Stimulated activated naive CD8-positive, alpha-beta T cell treated with anti-CD3 and anti-CD28 coated beads, Interleukin-15, amount 100 ng/mL, for 72 hours (primary cell): ENCODE measurements at regions not wholly inside any gene's neighbourhood (a gene's known extent, or its start where the extent isn't known, plus 50 kb on each side); places are given as distances from the start of the nearest gene placed in this dataset.

Experiments used
- ATAC-seq: fragments of 150-1000 bp; cut with Tn5 transposase; 2 replicates; pipeline ENCODE4 v1.10.0; 2021; ENCODE audit warnings: mild to moderate bottlenecking, moderate library complexity
- DNase-seq, 2 donors: peaks; one replicate each; pipeline ENCODE4 v3.0.0; 2021 to 2022
- H3K27ac Mint-ChIP-seq, 2 donors: one replicate each; pipeline ENCODE4 v1.8.0; 2022; ENCODE audit warnings: mild to moderate bottlenecking in 2 of 2, mixed read lengths in 2 of 2, moderate library complexity in 2 of 2
- H3K27me3 Mint-ChIP-seq: one replicate; pipeline ENCODE4 v1.8.0; 2022; ENCODE audit warnings: mixed read lengths
- H3K4me1 Mint-ChIP-seq: one replicate; pipeline ENCODE4 v1.8.0; 2022; ENCODE audit warnings: mild to moderate bottlenecking, mixed read lengths
- H3K4me3 Mint-ChIP-seq, 2 donors: one replicate each; pipeline ENCODE4 v1.8.0; 2022; ENCODE audit warnings: mild to moderate bottlenecking in 2 of 2, mixed read lengths in 2 of 2, moderate library complexity in 1 of 2
- H3K9me3 Mint-ChIP-seq, 2 donors: one replicate each; pipeline ENCODE4 v1.8.0; 2022; ENCODE audit warnings: mixed read lengths in 2 of 2

DNA sequence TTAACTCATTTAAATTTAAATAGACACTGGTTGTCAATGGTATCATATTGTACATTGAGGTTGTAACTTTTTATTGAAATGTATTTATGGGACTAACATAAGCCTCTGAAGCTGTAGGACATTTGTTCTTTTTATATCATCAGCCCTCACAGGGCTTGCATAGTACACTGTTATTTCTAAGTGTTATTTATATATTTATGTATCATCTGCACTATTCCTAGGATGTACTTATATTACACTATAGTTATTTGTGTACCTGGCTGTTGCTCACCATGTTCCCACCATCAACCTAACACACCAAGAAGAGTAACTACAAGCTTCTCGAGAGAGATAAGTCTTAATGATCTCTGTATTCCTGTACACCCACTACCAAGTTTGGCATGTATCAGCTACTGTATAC is 224.7 kb downstream of the PPP1R3A start:
- H3K9me3 Mint-ChIP-seq = no peaks in the 10 kb centered on the region
- H3K4me3 Mint-ChIP-seq = no peak overlapping the region
- H3K27ac Mint-ChIP-seq = no peak overlapping the region
- peaks cover 3% of the 10 kb centered on the region for H3K27me3 Mint-ChIP-seq
- no peaks in the 10 kb centered on the region for H3K4me1 Mint-ChIP-seq
- DNase-seq = no peak
- ATAC-seq = no peak

DNA sequence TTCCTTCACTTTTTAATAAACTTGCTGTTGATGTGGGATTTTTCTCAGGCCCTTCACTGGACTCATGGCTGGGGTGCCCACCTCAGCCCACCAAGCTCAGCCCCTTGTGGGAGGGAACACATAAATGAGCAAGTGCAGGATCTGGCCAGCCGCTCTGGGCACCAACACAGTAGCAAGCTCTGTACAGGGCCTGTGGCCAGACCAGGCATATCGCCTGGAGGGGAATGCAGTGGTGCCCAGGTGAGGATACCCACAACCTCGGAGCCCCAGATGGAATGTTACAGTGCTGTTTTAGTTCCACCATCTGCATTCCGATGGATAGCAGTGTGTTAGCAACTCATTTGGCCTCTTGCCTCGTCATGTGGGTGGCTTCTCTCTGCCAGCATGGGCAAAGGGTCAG is 234.6 kb downstream of the PPP1R3A start:
- DNase-seq = no peak
- H3K27me3 Mint-ChIP-seq = no peaks in the 10 kb centered on the region
- no peak for ATAC-seq
- no peak overlapping the region for H3K4me3 Mint-ChIP-seq
- no peak overlapping the region for H3K27ac Mint-ChIP-seq
- H3K9me3 Mint-ChIP-seq = peaks cover 0 to 8% of the 10 kb centered on the region in 2 donors
- no peaks in the 10 kb centered on the region for H3K4me1 Mint-ChIP-seq

GRCh38 chr7:113677811-113678210 is 241.0 kb downstream of the PPP1R3A start:
- Mint-ChIP-seq H3K9me3 (peaks cover 0 to 12% of the 10 kb centered on the region in 2 donors), H3K27ac (no peak overlapping the region), H3K4me3 (no peak overlapping the region), H3K4me1 (no peaks in the 10 kb centered on the region), H3K27me3 (no peaks in the 10 kb centered on the region)
- no peak for DNase-seq
- ATAC-seq = no peak

DNA sequence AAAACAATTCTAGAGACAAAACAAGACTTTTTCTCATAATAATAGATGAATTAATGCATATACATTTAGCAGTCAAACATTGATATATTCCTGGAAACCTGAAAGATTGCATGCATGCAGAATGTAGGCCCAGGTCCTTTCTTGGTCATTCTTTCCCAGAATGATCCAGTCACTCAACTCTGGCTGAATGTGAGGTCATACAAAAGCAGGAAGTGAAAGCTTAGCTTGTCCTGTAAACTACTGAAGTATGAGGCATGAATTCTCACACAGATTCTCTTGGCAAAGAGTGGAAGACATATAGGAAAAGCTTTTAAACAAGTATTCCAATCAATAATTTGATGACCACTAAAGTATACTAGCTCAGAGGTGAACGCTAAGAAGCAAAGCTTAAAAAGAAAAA is 253.9 kb downstream of the PPP1R3A start:
- no peak overlapping the region for H3K4me3 Mint-ChIP-seq
- H3K4me1 Mint-ChIP-seq = no peaks in the 10 kb centered on the region
- H3K9me3 Mint-ChIP-seq = peaks cover 7 to 14% of the 10 kb centered on the region in 2 donors
- no peak overlapping the region for H3K27ac Mint-ChIP-seq
- no peaks in the 10 kb centered on the region for H3K27me3 Mint-ChIP-seq
- DNase-seq (no peak), ATAC-seq (no peak)

DNA sequence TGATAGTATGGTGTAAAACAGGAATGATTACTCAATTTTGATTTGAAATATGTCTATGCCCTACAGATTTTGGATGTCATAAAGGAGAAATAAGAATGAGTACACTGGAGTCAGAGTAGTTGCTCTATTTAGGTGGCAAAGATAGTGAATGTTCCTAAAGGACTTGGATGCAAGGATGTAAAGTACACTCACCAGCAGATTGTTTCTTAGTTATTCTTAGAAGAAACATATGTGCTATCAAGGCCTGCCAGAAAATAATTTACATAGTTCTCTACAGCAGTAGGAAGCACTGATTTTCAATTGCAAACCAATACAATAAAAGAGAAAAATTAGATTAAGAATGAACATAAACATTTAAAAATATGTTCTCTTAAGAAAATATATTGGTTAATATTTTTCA is 259.4 kb downstream of the PPP1R3A start:
- DNase-seq = no peak
- Mint-ChIP-seq H3K4me1 (no peaks in the 10 kb centered on the region), H3K27ac (no peak overlapping the region), H3K27me3 (no peaks in the 10 kb centered on the region), H3K4me3 (no peak overlapping the region), H3K9me3 (no peaks in the 10 kb centered on the region)
- ATAC-seq = no peak

- DNase-seq (no peak), ATAC-seq (no peak)
- no peak overlapping the region for H3K4me3 Mint-ChIP-seq
These were observed 261.2 kb downstream of the PPP1R3A start for GRCh38 chr7:113657603-113658002.

DNA sequence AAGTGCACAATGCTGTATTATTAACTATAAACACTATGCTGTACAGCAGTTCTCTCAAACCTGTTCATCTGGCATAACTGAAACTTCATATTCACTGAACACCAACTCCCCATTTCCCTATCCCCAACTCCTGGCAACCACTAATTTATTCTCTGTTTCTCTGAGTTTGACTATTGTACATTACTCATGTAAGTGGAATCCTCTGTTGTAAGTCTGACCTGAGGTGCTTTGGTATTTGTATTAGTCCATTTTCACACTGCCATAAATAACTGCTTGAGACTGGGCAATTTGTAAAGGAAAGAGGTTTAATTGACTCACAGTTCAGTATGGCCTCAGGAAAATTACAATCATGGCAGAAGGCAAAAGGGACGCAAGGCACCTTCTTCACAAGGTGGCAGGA is 266.3 kb downstream of the PPP1R3A start:
- no peaks in the 10 kb centered on the region for H3K27me3 Mint-ChIP-seq
- no peaks in the 10 kb centered on the region for H3K9me3 Mint-ChIP-seq
- DNase-seq (no peak), ATAC-seq (no peak)
- no peak overlapping the region for H3K27ac Mint-ChIP-seq
- no peak overlapping the region for H3K4me3 Mint-ChIP-seq
- H3K4me1 Mint-ChIP-seq = no peaks in the 10 kb centered on the region

More at GRCh38 chr7:113657603-113658002, 261.2 kb downstream of the PPP1R3A start:
- H3K9me3 Mint-ChIP-seq = no peaks in the 10 kb centered on the region
- H3K27me3 Mint-ChIP-seq = no peaks in the 10 kb centered on the region
- H3K27ac Mint-ChIP-seq = no peak overlapping the region
- no peaks in the 10 kb centered on the region for H3K4me1 Mint-ChIP-seq

- no peak for DNase-seq
- no peaks in the 10 kb centered on the region for H3K9me3 Mint-ChIP-seq
- H3K4me3 Mint-ChIP-seq = no peak overlapping the region
These were observed 269.3 kb downstream of the PPP1R3A start for GRCh38 chr7:113649556-113649955.

GRCh38 chr7:113639221-113639620 is 279.6 kb downstream of the PPP1R3A start:
- H3K27me3 Mint-ChIP-seq = no peaks in the 10 kb centered on the region
- no peak for ATAC-seq
- H3K4me3 Mint-ChIP-seq = no peak overlapping the region
- no peaks in the 10 kb centered on the region for H3K4me1 Mint-ChIP-seq
- H3K9me3 Mint-ChIP-seq = no peaks in the 10 kb centered on the region
- H3K27ac Mint-ChIP-seq = no peak overlapping the region
- no peak for DNase-seq

More at GRCh38 chr7:113649556-113649955, 269.3 kb downstream of the PPP1R3A start:
- Mint-ChIP-seq H3K27me3 (no peaks in the 10 kb centered on the region), H3K4me1 (no peaks in the 10 kb centered on the region), H3K27ac (no peak overlapping the region)
- no peak for ATAC-seq

DNA sequence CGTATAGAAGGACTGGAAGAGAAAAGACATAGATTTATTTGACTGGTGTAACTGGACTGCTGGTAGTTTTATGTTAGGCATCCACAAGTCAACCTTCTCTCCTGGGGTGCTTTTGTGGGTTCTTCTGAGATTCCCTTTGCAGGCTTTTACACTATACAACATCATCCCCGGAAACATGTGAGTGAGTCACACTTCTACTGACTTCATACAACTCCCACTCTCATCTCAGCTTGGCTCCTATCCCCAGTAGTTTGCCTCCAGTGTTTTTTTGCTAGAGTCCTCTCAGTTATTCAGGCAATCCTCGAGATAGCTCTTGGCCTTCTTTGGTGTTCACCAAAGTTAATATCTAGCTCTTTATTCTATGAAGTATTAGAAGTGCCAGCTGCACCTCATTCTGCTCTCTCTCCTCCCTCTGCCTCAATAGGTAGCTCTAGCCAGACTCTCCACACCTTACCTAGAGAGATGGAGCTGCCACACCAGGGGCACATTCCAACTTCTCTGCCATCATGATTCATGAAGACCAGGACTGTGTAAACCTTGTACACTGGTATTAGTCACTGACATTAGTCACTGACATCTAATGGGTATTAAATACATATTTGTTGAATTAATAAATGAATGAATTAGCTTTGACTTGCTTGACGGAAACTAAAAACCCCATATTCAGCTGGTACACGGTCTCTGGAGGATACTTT is 281.9 kb downstream of the PPP1R3A start:
- no peak for ATAC-seq
- DNase-seq = no peak
- Mint-ChIP-seq H3K4me1 (no peaks in the 10 kb centered on the region), H3K9me3 (no peaks in the 10 kb centered on the region), H3K4me3 (no peak overlapping the region), H3K27ac (no peak overlapping the region), H3K27me3 (no peaks in the 10 kb centered on the region)

DNA sequence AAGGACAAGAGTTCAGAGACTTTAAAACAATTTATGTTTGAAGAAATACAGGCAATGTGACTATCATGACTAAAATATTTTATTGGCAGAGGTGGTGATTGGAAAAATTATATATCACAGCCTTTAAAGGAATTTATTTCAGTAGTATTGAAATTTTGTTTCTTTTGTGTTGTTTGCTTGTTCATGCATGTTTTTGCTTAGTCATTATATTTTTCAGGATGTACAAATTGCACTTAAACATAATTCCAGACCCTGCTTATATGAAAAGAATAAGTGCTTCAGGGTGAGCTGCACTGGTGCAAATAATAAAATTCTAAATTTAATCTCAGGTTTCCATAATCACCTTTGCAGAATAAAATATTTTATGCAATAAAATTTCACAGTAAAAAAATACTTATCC is 283.3 kb downstream of the PPP1R3A start:
- Mint-ChIP-seq H3K4me1 (no peaks in the 10 kb centered on the region), H3K4me3 (no peak overlapping the region), H3K27me3 (no peaks in the 10 kb centered on the region), H3K9me3 (no peaks in the 10 kb centered on the region), H3K27ac (no peak overlapping the region)
- no peak for ATAC-seq
- no peak for DNase-seq

- Mint-ChIP-seq H3K27ac (no peak overlapping the region), H3K4me3 (no peak overlapping the region), H3K9me3 (no peaks in the 10 kb centered on the region), H3K27me3 (no peaks in the 10 kb centered on the region), H3K4me1 (no peaks in the 10 kb centered on the region)
- no peak for ATAC-seq
- no peak for DNase-seq
These were observed 285.7 kb downstream of the PPP1R3A start for GRCh38 chr7:113633073-113633472.

GRCh38 chr7:113628948-113629847 is 289.6 kb downstream of the PPP1R3A start:
- no peak overlapping the region for H3K27ac Mint-ChIP-seq
- no peaks in the 10 kb centered on the region for H3K27me3 Mint-ChIP-seq
- peaks cover 6 to 7% of the 10 kb centered on the region in 2 donors for H3K9me3 Mint-ChIP-seq
- no peak for ATAC-seq
- no peak overlapping the region for H3K4me3 Mint-ChIP-seq
- no peak for DNase-seq
- no peaks in the 10 kb centered on the region for H3K4me1 Mint-ChIP-seq

GRCh38 chr7:113625494-113626102 is 293.2 kb downstream of the PPP1R3A start:
- Mint-ChIP-seq H3K27ac (no peak overlapping the region), H3K9me3 (peaks cover 11 to 19% of the 10 kb centered on the region in 2 donors), H3K4me3 (no peak overlapping the region)

GRCh38 chr7:113622796-113623195 is 296.0 kb downstream of the PPP1R3A start:
- Mint-ChIP-seq H3K27me3 (no peaks in the 10 kb centered on the region), H3K4me3 (no peak overlapping the region), H3K27ac (no peak overlapping the region), H3K4me1 (no peaks in the 10 kb centered on the region), H3K9me3 (peaks cover 16 to 21% of the 10 kb centered on the region in 2 donors)
- ATAC-seq (no peak), DNase-seq (no peak)

More at GRCh38 chr7:113625494-113626102, 293.2 kb downstream of the PPP1R3A start:
- DNase-seq (no peak), ATAC-seq (no peak)
- no peaks in the 10 kb centered on the region for H3K27me3 Mint-ChIP-seq
- no peaks in the 10 kb centered on the region for H3K4me1 Mint-ChIP-seq

DNA sequence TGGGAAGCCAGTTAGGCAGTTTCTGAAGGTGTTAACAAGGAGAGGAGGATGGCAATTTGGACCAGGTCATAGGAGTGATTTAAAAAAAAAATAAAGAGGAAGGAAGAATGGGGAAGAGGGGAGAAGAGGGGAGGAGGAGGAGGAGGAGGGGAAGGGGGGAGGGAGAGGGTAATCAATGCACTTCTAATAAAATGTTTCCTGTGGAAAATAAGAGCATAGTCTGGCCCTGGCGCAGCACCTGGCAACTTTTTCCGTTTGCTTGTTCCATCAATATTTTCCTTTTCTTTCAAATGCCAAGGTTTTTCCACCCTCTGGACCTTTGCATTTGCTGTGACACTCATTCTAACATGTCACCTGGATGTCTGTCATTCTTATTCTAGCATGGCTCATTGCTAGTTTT is 308.2 kb downstream of the PPP1R3A start:
- ATAC-seq (no peak), DNase-seq (no peak)
- Mint-ChIP-seq H3K9me3 (peaks cover 0 to 4% of the 10 kb centered on the region in 2 donors), H3K27ac (no peak overlapping the region), H3K4me3 (no peak overlapping the region), H3K4me1 (no peaks in the 10 kb centered on the region), H3K27me3 (no peaks in the 10 kb centered on the region)
